ENCODE measurements at regions not wholly inside any gene's neighbourhood (a gene's known extent, or its start where the extent isn't known, plus 50 kb on each side); places are given as distances from the start of the nearest gene placed in this dataset.

DNA sequence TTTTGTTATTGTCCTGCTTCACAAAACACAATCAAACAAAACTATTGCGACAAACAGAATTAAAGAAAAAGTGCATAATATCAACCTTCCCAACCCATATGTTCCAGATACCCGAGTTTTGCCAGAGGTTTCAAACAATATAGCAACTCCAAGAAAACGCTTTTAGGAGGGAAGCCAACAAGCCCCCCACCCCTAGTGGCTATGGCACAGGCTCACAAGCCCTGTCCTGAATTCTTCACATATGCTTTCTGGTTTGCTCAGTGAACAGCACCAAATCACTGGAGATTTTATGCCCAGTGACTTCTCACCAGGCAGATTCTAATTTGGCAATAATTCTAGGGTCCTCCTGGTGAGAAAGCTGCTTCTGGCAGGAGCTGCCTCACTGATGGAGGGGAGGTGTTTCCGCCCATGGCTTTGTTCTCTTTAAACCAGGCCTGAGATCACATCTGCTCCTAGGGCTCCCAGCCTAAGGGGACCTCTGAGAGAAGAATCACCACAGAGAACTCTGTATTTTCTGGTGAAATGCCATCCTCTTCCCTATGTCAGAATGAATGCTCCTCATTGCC is 1982.4 kb downstream of the EFNA5 start:
- Mint-ChIP-seq H3K36me3 (ENCODE audit: insufficient read depth in 2 of 2) (no peaks in the 10 kb centered on the region), H3K27ac (no peak overlapping the region), H3K9me3 (peaks cover 0 to 5% of the 10 kb centered on the region in 2 donors), H3K4me3 (no peak overlapping the region), H3K27me3 (ENCODE audit: low read depth) (no peaks in the 10 kb centered on the region), H3K4me1 (ENCODE audit: low read depth) (no peaks in the 10 kb centered on the region)
- no peak for ATAC-seq (replicated peaks in 1 of 2)
- DNase-seq = no peak

DNA sequence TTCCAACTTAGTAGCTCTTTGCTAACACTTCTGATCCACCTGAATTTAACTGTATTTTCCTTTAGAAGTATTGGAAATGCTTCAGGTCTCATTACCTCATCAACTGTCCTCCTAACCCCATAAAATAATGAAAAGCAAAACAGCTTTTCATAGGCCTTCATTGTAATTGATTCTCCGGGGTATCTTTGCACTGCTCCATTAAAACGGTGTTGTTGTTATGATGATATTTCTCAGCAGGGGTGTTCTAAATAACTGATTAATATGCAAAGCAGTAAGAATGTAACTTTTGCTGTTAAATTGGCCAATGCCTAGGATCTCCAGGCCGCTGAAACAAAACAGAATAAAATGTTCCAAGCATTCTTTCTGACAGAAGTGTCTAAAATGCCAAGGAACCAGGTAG is 1983.2 kb downstream of the EFNA5 start:
- Mint-ChIP-seq H3K4me3 (no peak overlapping the region), H3K36me3 (ENCODE audit: insufficient read depth in 2 of 2) (no peaks in the 10 kb centered on the region), H3K27ac (no peak overlapping the region), H3K9me3 (peaks cover 0 to 5% of the 10 kb centered on the region in 2 donors), H3K27me3 (ENCODE audit: low read depth) (no peaks in the 10 kb centered on the region), H3K4me1 (ENCODE audit: low read depth) (no peaks in the 10 kb centered on the region)
- no peak for ATAC-seq (replicated peaks in 1 of 2)
- DNase-seq = no peak

DNA sequence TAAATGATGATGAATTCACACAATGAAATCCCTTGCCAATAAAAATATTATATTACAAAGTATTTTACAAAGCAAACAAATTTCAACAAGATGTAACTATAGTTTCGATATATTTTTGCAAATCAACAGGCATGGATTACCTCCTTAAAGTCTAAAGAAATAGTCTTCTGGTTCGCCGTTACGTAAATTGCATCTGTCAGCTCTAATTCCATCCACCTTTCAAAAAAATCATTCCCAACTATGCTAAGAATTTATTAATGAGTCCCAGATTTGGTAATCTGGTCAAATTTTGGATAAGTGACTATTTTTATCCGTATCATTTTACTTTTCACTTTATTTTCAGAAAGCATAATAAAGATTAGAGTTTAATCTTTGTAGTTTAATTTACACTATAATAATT is 1984.9 kb downstream of the EFNA5 start:
- no peaks in the 10 kb centered on the region for H3K4me1 Mint-ChIP-seq (ENCODE audit: low read depth)
- H3K36me3 Mint-ChIP-seq (ENCODE audit: insufficient read depth in 2 of 2) = no peaks in the 10 kb centered on the region
- no peak overlapping the region for H3K4me3 Mint-ChIP-seq
- H3K27ac Mint-ChIP-seq = no peak overlapping the region
- DNase-seq (no peak), ATAC-seq (replicated peaks in 1 of 2) (no peak)
- H3K9me3 Mint-ChIP-seq = peaks cover 0 to 6% of the 10 kb centered on the region in 2 donors
- no peaks in the 10 kb centered on the region for H3K27me3 Mint-ChIP-seq (ENCODE audit: low read depth)

DNA sequence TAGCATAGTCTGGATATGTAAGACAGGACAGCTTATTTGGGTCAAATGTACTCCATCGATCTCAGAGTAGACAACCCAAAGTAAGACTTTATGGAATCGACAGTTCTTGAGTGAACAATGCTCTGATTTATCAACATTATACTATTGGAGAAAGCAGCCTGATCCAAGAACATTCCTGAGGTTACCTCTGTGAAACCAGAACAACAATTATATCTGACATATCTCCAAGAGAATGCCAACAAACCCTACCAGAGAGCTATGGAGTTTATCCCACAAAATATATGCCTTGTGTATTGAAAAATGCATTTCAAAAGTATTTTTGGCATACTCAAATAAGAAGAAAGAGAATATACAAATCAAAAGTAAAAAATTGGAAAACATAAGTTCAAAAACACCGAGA is 1985.9 kb downstream of the EFNA5 start:
- ATAC-seq (replicated peaks in 1 of 2) = no peak
- H3K36me3 Mint-ChIP-seq (ENCODE audit: insufficient read depth in 2 of 2) = no peaks in the 10 kb centered on the region
- no peak for DNase-seq
- H3K4me3 Mint-ChIP-seq = no peak overlapping the region
- H3K27ac Mint-ChIP-seq = no peak overlapping the region
- no peaks in the 10 kb centered on the region for H3K4me1 Mint-ChIP-seq (ENCODE audit: low read depth)
- no peaks in the 10 kb centered on the region for H3K27me3 Mint-ChIP-seq (ENCODE audit: low read depth)
- H3K9me3 Mint-ChIP-seq = peaks cover 0 to 6% of the 10 kb centered on the region in 2 donors

DNA sequence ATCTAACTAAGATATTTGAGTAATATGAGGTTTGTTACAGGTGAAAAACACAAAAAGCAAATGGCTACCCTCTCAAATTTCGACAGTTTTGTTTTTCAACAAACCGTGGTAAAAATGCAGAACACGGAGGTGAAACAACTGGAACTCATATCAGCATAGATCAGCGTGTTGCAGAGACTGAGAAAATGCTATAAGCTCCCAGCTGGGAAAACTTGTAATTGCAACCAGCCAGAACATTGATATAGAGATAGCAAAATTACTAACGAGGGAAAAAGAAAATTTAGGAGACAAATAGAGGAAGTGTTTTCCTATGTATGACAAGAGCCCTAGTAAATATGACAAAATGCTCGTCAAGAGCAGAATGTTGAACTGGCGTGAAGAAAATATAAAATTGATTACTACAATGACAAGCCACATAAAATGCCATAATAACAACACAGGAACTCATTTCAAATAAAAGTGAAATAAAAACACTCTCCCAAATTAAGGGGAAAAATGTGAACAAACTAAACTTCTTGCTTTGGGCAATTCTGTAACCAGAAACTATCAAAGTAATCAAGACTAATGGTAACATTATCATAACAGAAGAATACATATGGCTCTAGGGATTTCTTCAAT is 1989.8 kb downstream of the EFNA5 start:
- no peak for DNase-seq
- Mint-ChIP-seq H3K9me3 (peaks cover 0 to 6% of the 10 kb centered on the region in 2 donors), H3K4me3 (no peak overlapping the region), H3K4me1 (ENCODE audit: low read depth) (no peaks in the 10 kb centered on the region), H3K27me3 (ENCODE audit: low read depth) (no peaks in the 10 kb centered on the region), H3K36me3 (ENCODE audit: insufficient read depth in 2 of 2) (no peaks in the 10 kb centered on the region), H3K27ac (no peak overlapping the region)
- ATAC-seq (replicated peaks in 1 of 2) = no peak

DNA sequence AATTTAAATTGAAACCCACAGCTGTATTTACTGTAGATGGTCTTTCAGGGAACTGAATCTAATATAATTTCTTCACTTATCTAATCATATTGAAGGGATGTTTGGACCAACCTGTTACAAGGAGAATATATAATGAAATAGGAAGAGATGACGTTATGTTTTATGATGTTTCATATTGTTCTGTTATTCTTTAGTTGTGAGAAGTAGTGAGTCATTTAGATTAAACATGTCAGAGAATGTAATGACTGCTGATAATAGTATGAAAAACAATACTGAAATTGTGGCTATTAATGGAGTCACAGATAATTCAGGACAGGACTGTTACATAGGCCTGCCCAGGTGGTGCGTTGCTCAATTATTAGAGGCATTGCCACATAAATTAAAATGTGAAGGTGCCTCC is 1993.4 kb downstream of the EFNA5 start:
- Mint-ChIP-seq H3K9me3 (peaks cover 2 to 4% of the 10 kb centered on the region in 2 donors), H3K4me3 (no peak overlapping the region), H3K4me1 (ENCODE audit: low read depth) (no peaks in the 10 kb centered on the region), H3K36me3 (ENCODE audit: insufficient read depth in 2 of 2) (no peaks in the 10 kb centered on the region), H3K27me3 (ENCODE audit: low read depth) (no peaks in the 10 kb centered on the region), H3K27ac (no peak overlapping the region)
- DNase-seq (no peak), ATAC-seq (replicated peaks in 1 of 2) (no peak)

DNA sequence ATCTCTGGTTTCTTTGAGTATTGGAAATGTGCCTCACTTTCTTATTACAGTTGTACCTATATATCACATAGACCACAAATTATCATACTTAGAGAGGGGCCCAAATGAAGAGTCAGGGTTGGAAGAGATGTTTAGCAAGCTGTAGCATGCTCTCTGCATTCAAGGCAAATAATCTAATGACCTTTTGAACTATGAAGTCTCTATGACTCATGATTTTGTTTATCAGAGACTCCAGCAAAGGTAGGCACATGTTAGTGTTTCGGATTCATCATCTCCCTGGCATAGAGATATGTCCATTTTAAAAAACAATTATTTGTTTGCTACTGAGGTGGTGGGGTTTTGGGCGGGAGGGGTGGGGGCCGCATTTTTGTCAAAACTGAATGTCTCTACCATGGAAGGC is 2000.1 kb downstream of the EFNA5 start:
- DNase-seq = no peak
- Mint-ChIP-seq H3K36me3 (ENCODE audit: insufficient read depth in 2 of 2) (no peaks in the 10 kb centered on the region), H3K9me3 (peaks cover 15 to 18% of the 10 kb centered on the region in 2 donors), H3K27ac (no peak overlapping the region), H3K4me3 (no peak overlapping the region), H3K27me3 (ENCODE audit: low read depth) (no peaks in the 10 kb centered on the region), H3K4me1 (ENCODE audit: low read depth) (no peaks in the 10 kb centered on the region)
- ATAC-seq (replicated peaks in 1 of 2) = no peak

DNA sequence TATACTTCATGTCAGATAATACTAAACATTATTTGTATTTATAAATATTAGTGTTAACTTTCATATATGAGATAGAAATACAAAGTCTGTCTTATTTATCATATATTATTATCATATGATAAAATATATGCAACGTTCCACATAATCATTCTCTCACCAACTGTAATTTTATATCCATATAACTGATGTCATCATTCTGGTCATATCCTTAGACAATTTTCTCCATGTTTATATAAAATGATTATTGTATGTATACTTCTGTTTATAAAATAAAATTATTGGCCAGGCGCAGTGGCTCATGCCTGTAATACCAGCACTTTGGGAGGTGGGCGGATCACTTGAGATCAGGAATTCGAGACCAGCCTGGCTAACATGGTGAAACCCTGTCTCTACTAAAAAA is 2007.1 kb downstream of the EFNA5 start:
- ATAC-seq (replicated peaks in 1 of 2) (no peak), DNase-seq (no peak)
- Mint-ChIP-seq H3K27me3 (ENCODE audit: low read depth) (no peaks in the 10 kb centered on the region), H3K9me3 (peaks cover 5 to 11% of the 10 kb centered on the region in 2 donors), H3K27ac (no peak overlapping the region), H3K36me3 (ENCODE audit: insufficient read depth in 2 of 2) (no peaks in the 10 kb centered on the region), H3K4me1 (ENCODE audit: low read depth) (no peaks in the 10 kb centered on the region), H3K4me3 (no peak overlapping the region)

DNA sequence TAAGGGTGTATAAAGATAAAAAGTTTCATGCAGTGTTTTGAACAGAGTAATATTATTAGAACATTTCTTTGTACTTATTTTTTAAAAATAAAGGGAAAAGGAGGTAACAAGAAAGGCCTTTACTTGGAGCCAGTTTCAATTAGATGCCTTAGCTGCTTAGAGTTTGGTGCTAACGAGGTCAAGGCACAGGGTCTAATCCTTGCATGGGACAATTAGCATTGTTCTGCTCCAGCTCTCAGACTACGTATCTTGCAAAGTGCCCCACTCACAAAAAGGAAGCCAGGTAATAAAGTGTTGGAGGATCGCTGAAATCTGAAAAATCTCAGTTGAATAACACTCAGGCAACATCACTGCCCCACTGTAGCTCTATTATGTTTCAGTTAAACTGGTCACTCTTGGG is 2011.3 kb downstream of the EFNA5 start:
- no peaks in the 10 kb centered on the region for H3K4me1 Mint-ChIP-seq (ENCODE audit: low read depth)
- H3K9me3 Mint-ChIP-seq = peaks cover 0 to 3% of the 10 kb centered on the region in 2 donors
- no peaks in the 10 kb centered on the region for H3K36me3 Mint-ChIP-seq (ENCODE audit: insufficient read depth in 2 of 2)
- DNase-seq (no peak), ATAC-seq (replicated peaks in 1 of 2) (no peak)
- no peak overlapping the region for H3K4me3 Mint-ChIP-seq
- H3K27me3 Mint-ChIP-seq (ENCODE audit: low read depth) = no peaks in the 10 kb centered on the region
- H3K27ac Mint-ChIP-seq = no peak overlapping the region

DNA sequence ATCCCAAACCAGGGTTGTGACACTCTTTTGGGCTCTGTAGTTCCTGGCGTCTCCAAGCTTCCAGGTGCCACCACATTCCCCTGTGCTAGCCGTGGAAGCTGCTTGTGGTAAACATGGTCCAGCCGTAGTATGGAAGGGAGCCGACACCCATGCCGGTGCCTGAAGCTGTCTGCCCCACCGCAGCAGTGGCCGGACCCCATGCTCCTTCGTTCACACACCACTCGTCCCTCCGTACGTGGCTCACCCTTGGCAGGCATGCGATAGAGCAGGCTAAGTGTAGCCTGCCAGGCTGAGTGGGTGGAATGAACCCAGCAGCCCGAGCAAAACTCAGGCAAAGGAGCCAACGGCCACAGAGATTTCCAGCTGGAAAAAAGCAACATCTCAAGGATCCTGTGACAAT is 2030.4 kb downstream of the EFNA5 start:
- Mint-ChIP-seq H3K9me3 (peaks cover 3 to 6% of the 10 kb centered on the region in 2 donors), H3K4me1 (ENCODE audit: low read depth) (no peaks in the 10 kb centered on the region), H3K27me3 (ENCODE audit: low read depth) (no peaks in the 10 kb centered on the region), H3K27ac (no peak overlapping the region), H3K4me3 (no peak overlapping the region), H3K36me3 (ENCODE audit: insufficient read depth in 2 of 2) (peaks cover 0 to 1% of the 10 kb centered on the region in 2 donors)
- no peak for ATAC-seq (replicated peaks in 1 of 2)
- DNase-seq = no peak

DNA sequence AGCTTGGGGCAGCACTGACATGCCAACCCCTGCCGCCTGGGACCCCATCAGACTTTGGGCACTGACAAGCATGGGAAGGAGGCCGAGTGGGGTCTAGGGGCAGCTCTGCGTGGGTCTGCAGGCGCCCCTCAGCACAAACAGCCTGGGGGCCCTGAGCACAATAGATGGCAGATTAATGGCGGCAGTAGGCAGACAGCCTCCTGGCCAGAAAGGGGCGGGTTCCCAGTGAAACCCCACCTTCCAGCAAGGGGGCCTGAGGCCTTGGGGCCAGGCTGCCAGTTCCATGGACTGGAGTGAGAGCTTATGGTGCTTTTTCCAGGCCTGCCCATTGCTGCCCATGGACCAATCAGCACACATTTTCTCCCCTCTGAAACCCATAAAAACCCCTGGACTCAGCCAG is 2031.2 kb downstream of the EFNA5 start:
- Mint-ChIP-seq H3K9me3 (peaks cover 3 to 5% of the 10 kb centered on the region in 2 donors), H3K36me3 (ENCODE audit: insufficient read depth in 2 of 2) (no peaks in the 10 kb centered on the region), H3K27ac (no peak overlapping the region), H3K27me3 (ENCODE audit: low read depth) (no peaks in the 10 kb centered on the region), H3K4me3 (no peak overlapping the region), H3K4me1 (ENCODE audit: low read depth) (no peaks in the 10 kb centered on the region)
- DNase-seq (no peak), ATAC-seq (replicated peaks in 1 of 2) (no peak)

DNA sequence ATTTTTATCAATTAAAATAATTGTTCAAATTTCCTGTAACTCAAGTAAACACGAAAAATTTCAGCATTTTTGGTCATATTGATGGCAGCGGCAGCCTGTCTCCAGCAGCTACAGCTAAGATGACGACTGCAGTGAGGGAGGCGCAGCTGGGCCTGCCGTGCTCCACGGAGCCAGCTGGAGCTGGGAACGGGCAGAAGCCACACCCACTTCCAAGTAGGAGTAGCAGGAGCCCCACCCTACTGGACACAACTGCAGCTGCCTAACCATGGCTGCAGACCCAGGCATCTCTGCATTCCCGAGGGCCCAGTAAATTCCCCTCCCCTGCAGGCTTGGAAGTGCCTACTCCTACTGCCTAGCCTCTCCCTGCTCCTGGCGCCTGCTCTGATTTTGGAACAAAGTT is 2031.7 kb downstream of the EFNA5 start:
- no peak overlapping the region for H3K4me3 Mint-ChIP-seq
- H3K9me3 Mint-ChIP-seq = peaks cover 3 to 5% of the 10 kb centered on the region in 2 donors
- no peak overlapping the region for H3K27ac Mint-ChIP-seq
- ATAC-seq (replicated peaks in 1 of 2) (no peak), DNase-seq (no peak)
- no peaks in the 10 kb centered on the region for H3K36me3 Mint-ChIP-seq (ENCODE audit: insufficient read depth in 2 of 2)
- no peaks in the 10 kb centered on the region for H3K27me3 Mint-ChIP-seq (ENCODE audit: low read depth)
- no peaks in the 10 kb centered on the region for H3K4me1 Mint-ChIP-seq (ENCODE audit: low read depth)

DNA sequence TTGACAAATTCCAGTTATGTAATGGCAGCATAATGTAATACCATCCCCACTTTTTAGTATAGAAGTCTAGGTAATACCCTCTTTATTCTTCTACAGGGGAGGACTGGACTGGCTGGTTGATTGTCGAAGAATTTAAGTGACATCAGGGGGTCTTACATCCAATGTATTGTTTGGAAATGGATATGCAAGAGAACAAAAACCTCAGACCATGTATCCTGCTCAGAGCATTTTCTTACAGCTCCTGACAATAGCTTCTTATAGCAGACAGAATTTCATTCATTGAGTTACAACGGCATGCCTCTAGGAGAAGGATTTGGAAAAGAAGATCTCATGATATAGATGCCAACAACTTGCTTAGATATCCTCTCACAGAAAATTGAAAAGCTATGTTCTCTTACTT is 2032.3 kb downstream of the EFNA5 start:
- Mint-ChIP-seq H3K4me1 (ENCODE audit: low read depth) (no peaks in the 10 kb centered on the region), H3K27me3 (ENCODE audit: low read depth) (no peaks in the 10 kb centered on the region), H3K4me3 (no peak overlapping the region), H3K9me3 (peaks cover 3 to 5% of the 10 kb centered on the region in 2 donors), H3K36me3 (ENCODE audit: insufficient read depth in 2 of 2) (no peaks in the 10 kb centered on the region), H3K27ac (no peak overlapping the region)
- ATAC-seq (replicated peaks in 1 of 2) = no peak
- DNase-seq = no peak

DNA sequence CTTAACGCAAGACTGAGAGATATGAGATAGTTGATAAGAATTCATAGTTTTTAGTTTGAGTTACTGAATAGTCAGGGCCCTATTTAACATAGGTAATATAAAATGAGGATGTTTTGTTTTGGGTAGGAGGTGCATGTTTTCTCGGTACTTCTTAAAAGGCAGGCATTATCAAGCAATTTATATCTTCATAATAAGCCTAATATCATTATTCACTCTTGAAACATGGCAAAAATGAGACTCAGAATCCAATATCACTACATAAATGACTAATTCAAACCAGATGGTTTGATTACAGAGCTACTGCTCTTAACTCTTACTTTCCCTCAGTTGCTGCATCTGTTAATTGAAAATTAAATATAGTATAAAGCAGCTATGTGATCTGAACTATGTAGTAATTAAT is 2038.7 kb downstream of the EFNA5 start:
- no peak for DNase-seq
- ATAC-seq (replicated peaks in 1 of 2) = no peak
- H3K27ac Mint-ChIP-seq = no peak overlapping the region
- peaks cover 4 to 6% of the 10 kb centered on the region in 2 donors for H3K9me3 Mint-ChIP-seq
- H3K27me3 Mint-ChIP-seq (ENCODE audit: low read depth) = no peaks in the 10 kb centered on the region
- H3K4me3 Mint-ChIP-seq = no peak overlapping the region
- H3K4me1 Mint-ChIP-seq (ENCODE audit: low read depth) = no peaks in the 10 kb centered on the region
- no peaks in the 10 kb centered on the region for H3K36me3 Mint-ChIP-seq (ENCODE audit: insufficient read depth in 2 of 2)

All from activated T-cell treated with anti-CD3 and anti-CD28 coated beads, Interleukin-2, amount 50 U/mL, for 72 hours (primary cell).